ENCODE measurements at regions not wholly inside any gene's neighbourhood (a gene's known extent, or its start where the extent isn't known, plus 50 kb on each side); places are given as distances from the start of the nearest gene placed in this dataset.

DNA sequence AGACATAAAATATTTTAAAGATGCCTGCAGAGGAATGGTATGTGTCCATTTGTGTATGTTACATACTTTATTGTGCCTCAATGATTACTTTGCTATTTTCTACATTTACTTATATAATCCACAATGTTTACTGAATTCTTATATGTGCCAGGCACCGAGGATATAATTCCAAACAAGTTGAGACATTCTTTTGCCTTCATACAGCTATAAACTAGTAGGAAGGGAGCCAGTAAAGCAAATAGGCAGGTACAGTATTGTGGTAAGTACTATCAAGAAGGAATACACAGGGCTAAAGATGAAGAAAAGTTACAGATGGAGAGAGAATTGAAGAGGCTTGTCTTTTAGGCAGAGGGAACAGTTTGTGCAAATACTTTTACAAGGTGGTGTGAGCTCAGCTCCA is 131.6 kb downstream of the DISP1 start:
- intact Hi-C loops (cut with micrococcal nuclease) (no loop called here), in situ Hi-C loops (cut with MboI; ENCODE audit: low sequenced_read_pairs) (no loop called here), dilution Hi-C loops (cut with HindIII; ENCODE audit: low sequenced_read_pairs, unreplicated experiment) (no loop called here)
- H3K9me1 ChIP-seq (ENCODE audit: insufficient read depth, low read length): no peaks in the 10 kb centered on the region
- no peak overlapping the region for H2BK20ac ChIP-seq (ENCODE audit: low read depth, low read length)
- BruUV-seq (replicated peaks): no TSS peak
- no peaks in the 10 kb centered on the region; a peak in 1 of 4 replicates for H3K79me1 ChIP-seq (ENCODE audit: low read depth in 1 of 2, low read length in 2 of 2)
- no peaks in the 10 kb centered on the region for H3K27me3 ChIP-seq (ENCODE audit: control insufficient read depth, insufficient read depth, low read length)
- H3K23ac ChIP-seq (ENCODE audit: low read depth, low read length): no peak overlapping the region
- no peak overlapping the region for H3K4ac ChIP-seq (ENCODE audit: low read depth, low read length)
- H4K8ac ChIP-seq (ENCODE audit: low read depth in 2 of 2, low read length in 2 of 2): no peak overlapping the region
- no peak overlapping the region for H4K91ac ChIP-seq (ENCODE audit: insufficient read depth, low read depth, low read length)
- H4K5ac ChIP-seq (ENCODE audit: low read depth, low read length): no peak overlapping the region
- no peak overlapping the region for H3K27ac ChIP-seq (ENCODE audit: insufficient read depth, low read length)
- no peak overlapping the region for H2BK120ac ChIP-seq (ENCODE audit: low read depth, low read length)
- TF ChIP-seq CEBPB (IDR thresholded peaks at IDR 0.05; ENCODE audit: low read depth, low read length) (no peak), NFE2L2 (IDR thresholded peaks at IDR 0.05; ENCODE audit: low read depth, low read length) (no peak), SMC3 (IDR thresholded peaks at IDR 0.05; ENCODE audit: low read depth, low read length) (no peak)
- TF ChIP-seq, protein P1, sequence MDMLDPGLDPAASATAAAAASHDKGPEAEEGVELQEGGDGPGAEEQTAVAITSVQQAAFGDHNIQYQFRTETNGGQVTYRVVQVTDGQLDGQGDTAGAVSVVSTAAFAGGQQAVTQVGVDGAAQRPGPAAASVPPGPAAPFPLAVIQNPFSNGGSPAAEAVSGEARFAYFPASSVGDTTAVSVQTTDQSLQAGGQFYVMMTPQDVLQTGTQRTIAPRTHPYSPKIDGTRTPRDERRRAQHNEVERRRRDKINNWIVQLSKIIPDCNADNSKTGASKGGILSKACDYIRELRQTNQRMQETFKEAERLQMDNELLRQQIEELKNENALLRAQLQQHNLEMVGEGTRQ (IDR thresholded peaks at IDR 0.05; ENCODE audit: low read depth, low read length): no peak
- ChIA-PET POLR2A (ENCODE audit: unreplicated experiment) (interaction anchor here (0.7 kb wide), 1 partner anchor 9 kb away, joined by 5 read pairs; no protein-coding TSS in a partner anchor), CTCF (interaction anchor here (0.6 kb wide), 1 partner anchor 153 kb away, joined by 4 read pairs; no protein-coding TSS in a partner anchor)
- WGBS, 2 experiments (ENCODE audit: extremely low coverage in 2 of 2, insufficient read length in 1 of 2): no CpG with 5 or more reads among the region's 1 CpG
- no peak overlapping the region for H2AK5ac ChIP-seq (ENCODE audit: low read depth, low read length)
- no peak overlapping the region for H2AFZ ChIP-seq (replicated peaks; ENCODE audit: low read length, poor library complexity)
- no peak for DNase-seq
- no peak overlapping the region for H2BK5ac ChIP-seq (ENCODE audit: low read depth, low read length, poor library complexity, severe bottlenecking)
- H3K14ac ChIP-seq (replicated peaks; ENCODE audit: low read depth, low read length): no peak overlapping the region
- H3K4me1 ChIP-seq (ENCODE audit: control insufficient read depth, insufficient read depth, low read length): no peaks in the 10 kb centered on the region
- H3K9me3 ChIP-seq (ENCODE audit: control insufficient read depth, insufficient read depth, low read length): no peaks in the 10 kb centered on the region
- no peak overlapping the region for H3K4me3 ChIP-seq (ENCODE audit: insufficient read depth, low read depth, low read length)
- no peak overlapping the region for H3K9ac ChIP-seq (ENCODE audit: low read depth, low read length)
- H3K4me2 ChIP-seq (ENCODE audit: low read depth, low read length): no peak overlapping the region
- no peak overlapping the region for H3K56ac ChIP-seq (ENCODE audit: extremely low read depth, insufficient read depth, low read length)
- no peak overlapping the region for H2BK15ac ChIP-seq (ENCODE audit: low read depth, low read length)
- no peak for ATAC-seq (ENCODE audit: low read depth)
- no peak overlapping the region for H3K18ac ChIP-seq (ENCODE audit: low read depth, low read length)
- no peaks in the 10 kb centered on the region for H3K36me3 ChIP-seq (ENCODE audit: control insufficient read depth, insufficient read depth, low read length)
- no peaks in the 10 kb centered on the region for H4K20me1 ChIP-seq (ENCODE audit: insufficient read depth, low read length)
- no peak overlapping the region for H2AK9ac ChIP-seq (replicated peaks; ENCODE audit: low read depth, low read length, poor library complexity)
